Body of pancreas (tissue), 4 donors: ENCODE measurements at regions not wholly inside any gene's neighbourhood (a gene's known extent, or its start where the extent isn't known, plus 50 kb on each side); places are given as distances from the start of the nearest gene placed in this dataset.

Experiments used
- POLR2A ChIP-seq, 3 donors: fragments of 450-650 bp; IDR thresholded peaks; one replicate each; pipeline ENCODE4 v1.6.1; 2016; ENCODE audit warnings: antibody characterized with exemption in 3 of 3, mild to moderate bottlenecking in 2 of 3
- TF ChIP-seq, protein P1 (sequence below), 7 experiments: fragments of 450-650 bp in 4 of 7; fragments of 200-600 bp in 3 of 7; sonication (generic) in 3 of 7; IDR thresholded peaks; one replicate each; pipeline ENCODE4 v1.5.1; 2016 to 2019; ENCODE audit warnings: antibody characterized with exemption in 7 of 7

DNA sequence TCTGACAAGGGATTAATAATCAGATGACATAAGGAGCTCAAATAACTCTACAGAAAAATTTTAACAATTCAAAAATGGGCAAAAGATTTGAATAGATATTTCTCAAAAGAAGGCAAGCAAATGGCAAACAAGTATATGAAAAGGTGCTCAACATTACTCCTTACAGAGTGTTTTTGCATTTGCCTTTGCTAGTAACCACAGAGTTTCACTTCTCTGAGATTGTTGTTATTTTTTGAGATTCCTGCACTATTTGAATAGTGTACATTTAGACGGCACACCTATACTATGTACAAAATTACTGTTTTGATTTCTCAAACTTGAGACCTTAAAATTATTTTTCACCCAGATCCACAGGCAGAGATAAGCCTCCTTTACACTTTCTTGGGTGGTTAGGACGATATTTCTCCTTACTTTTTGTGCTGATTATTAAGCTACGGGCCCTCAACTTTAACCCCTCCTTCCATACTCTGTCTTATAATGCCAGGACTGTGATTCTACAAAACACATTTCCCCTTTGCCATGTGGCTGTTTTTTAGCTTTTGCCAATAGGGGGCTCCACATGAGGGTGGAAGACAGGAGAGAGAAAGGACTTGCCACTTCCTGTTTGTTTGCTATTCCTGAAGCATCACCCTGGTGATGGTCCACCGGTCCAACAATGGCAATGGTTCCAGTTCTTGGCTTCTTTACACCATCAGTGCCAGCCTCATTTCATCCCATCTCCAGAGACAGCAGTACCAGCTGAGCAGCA lies 65.0 kb upstream of the DAP start:
- TF ChIP-seq, protein P1, sequence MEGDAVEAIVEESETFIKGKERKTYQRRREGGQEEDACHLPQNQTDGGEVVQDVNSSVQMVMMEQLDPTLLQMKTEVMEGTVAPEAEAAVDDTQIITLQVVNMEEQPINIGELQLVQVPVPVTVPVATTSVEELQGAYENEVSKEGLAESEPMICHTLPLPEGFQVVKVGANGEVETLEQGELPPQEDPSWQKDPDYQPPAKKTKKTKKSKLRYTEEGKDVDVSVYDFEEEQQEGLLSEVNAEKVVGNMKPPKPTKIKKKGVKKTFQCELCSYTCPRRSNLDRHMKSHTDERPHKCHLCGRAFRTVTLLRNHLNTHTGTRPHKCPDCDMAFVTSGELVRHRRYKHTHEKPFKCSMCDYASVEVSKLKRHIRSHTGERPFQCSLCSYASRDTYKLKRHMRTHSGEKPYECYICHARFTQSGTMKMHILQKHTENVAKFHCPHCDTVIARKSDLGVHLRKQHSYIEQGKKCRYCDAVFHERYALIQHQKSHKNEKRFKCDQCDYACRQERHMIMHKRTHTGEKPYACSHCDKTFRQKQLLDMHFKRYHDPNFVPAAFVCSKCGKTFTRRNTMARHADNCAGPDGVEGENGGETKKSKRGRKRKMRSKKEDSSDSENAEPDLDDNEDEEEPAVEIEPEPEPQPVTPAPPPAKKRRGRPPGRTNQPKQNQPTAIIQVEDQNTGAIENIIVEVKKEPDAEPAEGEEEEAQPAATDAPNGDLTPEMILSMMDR (IDR thresholded peaks at IDR 0.05): no peak
- no peak for TF ChIP-seq POLR2A (IDR thresholded peaks at IDR 0.05)
